ENCODE measurements at regions not wholly inside any gene's neighbourhood (a gene's known extent, or its start where the extent isn't known, plus 50 kb on each side); places are given as distances from the start of the nearest gene placed in this dataset.
A peak's percentile ranks its signal among the peaks of the same experiment; 100 is the strongest.

- H3K9me3 ChIP-seq, result peaks cover 0 to 30% (median under 1%) of the 10 kb centered on the region in 11 donors
- intact Hi-C loops (cut with DNase I), result no loop called here
- no peak overlapping the region for H3K27ac ChIP-seq
- H3K36me3 ChIP-seq, result peaks cover 0 to 8% (median 0%) of the 10 kb centered on the region in 9 donors
- no peak for DNase-seq
- H3K27me3 ChIP-seq, result no peaks in the 10 kb centered on the region
- no peaks in the 10 kb centered on the region for H3K4me1 ChIP-seq
- H3K4me3 ChIP-seq, result no peak overlapping the region
- 97 to 98% methylated on average over 3 of the region's 3 CpGs for WGBS, 2 donors
- TF ChIP-seq CTCF (IDR thresholded peaks at IDR 0.05), result no peak
- no peak for ATAC-seq
These were observed 80.8 kb upstream of the METRNL start for GRCh38 chr17:82998637-82999036.

- 79 to 88% methylated on average over 6 of the region's 6 CpGs for WGBS, 2 donors
- H3K9me3 ChIP-seq, result peaks cover 0 to 16% (median 0%) of the 10 kb centered on the region in 11 donors
- intact Hi-C loops (cut with DNase I), result no loop called here
- ATAC-seq (no peak), DNase-seq (no peak)
- peaks cover 0 to 18% (median 0%) of the 10 kb centered on the region in 9 donors for H3K36me3 ChIP-seq
- no peaks in the 10 kb centered on the region for H3K27me3 ChIP-seq
- no peak overlapping the region for H3K27ac ChIP-seq
- no peaks in the 10 kb centered on the region for H3K4me1 ChIP-seq
- TF ChIP-seq CTCF (IDR thresholded peaks at IDR 0.05), result no peak
- H3K4me3 ChIP-seq, result no peak overlapping the region
These were observed 78.7 kb upstream of the METRNL start for GRCh38 chr17:83000738-83001137.

DNA sequence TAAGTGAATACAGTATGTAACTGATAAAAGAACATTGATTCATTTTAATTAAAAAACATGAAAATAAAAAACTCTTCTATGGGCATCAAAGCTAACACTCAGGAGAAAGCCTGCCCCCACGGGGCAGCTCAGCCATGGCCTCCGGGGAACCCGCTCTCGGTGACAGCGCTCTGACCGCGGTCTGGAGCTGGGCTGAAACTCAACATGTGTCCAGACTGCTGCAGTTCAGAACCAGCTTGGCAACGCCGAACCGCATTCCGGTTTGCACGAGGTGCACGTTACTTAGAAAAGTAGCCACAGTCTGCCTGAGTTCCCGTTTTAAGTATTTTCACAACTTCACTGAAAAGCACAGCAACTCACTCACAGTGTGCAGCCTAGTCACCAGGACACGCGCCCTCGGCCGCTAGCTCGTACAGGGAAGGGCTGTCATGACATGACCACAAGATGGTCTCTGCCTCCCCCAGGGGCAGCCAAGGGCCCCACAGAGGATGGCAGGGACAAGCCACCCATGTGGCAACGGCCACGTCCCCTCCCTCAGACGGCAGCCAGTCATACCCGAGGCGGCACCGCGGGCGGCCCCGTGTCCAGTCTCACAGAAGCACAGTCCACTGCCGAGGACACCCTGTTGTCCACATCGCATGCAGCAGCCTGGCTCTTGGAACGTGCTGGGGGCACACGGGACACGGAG lies 77.1 kb upstream of the METRNL start:
- 97 to 98% methylated on average over 33 of the region's 33 CpGs for WGBS, 2 donors

GRCh38 chr17:83004791-83005380 lies 74.5 kb upstream of the METRNL start:
- H3K36me3 ChIP-seq, result peaks cover 0 to 28% (median 0%) of the 10 kb centered on the region in 9 donors
- 95 to 98% methylated on average over 29 of the region's 29 CpGs for WGBS, 2 donors
- no peak for TF ChIP-seq CTCF (IDR thresholded peaks at IDR 0.05)
- H3K4me3 ChIP-seq, result no peak overlapping the region
- no peak for DNase-seq
- H3K4me1 ChIP-seq, result peaks cover 0 to 15% (median 0%) of the 10 kb centered on the region in 9 donors
- no peaks in the 10 kb centered on the region for H3K27me3 ChIP-seq
- intact Hi-C loops (cut with DNase I), result no loop called here
- H3K9me3 ChIP-seq, result no peaks in the 10 kb centered on the region
- ATAC-seq, result no peak
- H3K27ac ChIP-seq, result no peak overlapping the region

More for the DNA sequence above, 77.1 kb upstream of the METRNL start:
- TF ChIP-seq CTCF (IDR thresholded peaks at IDR 0.05), result no peak
- intact Hi-C loops (cut with DNase I), result no loop called here
- Histone ChIP-seq H3K4me3 (no peak overlapping the region), H3K27ac (no peak overlapping the region), H3K27me3 (no peaks in the 10 kb centered on the region), H3K9me3 (peaks cover 0 to 16% (median 0%) of the 10 kb centered on the region in 11 donors), H3K36me3 (peaks cover 0 to 28% (median 0%) of the 10 kb centered on the region in 9 donors), H3K4me1 (peaks cover 0 to 11% (median 0%) of the 10 kb centered on the region in 9 donors)
- ATAC-seq (peak in 1 of 8 donors; percentile 34), DNase-seq (no peak)
